GM12892 (cell line): ENCODE measurements at regions not wholly inside any gene's neighbourhood (a gene's known extent, or its start where the extent isn't known, plus 50 kb on each side); places are given as distances from the start of the nearest gene placed in this dataset.

Source experiments
- POLR2A ChIP-seq: IDR thresholded peaks from 2 replicates; pipeline ENCODE4 v1.6.1; 2011; ENCODE audit warnings: low read depth, low read length, control low read depth
- POLR2AphosphoS5 ChIP-seq: IDR thresholded peaks from 2 replicates; pipeline ENCODE4 v1.6.1; 2011; ENCODE audit warnings: low read depth, low read length, control low read depth
- TAF1 ChIP-seq: IDR thresholded peaks from 2 replicates; pipeline ENCODE4 v1.6.1; 2011; ENCODE audit warnings: low read depth, mild to moderate bottlenecking, control low read depth, low read length, borderline replicate concordance

DNA sequence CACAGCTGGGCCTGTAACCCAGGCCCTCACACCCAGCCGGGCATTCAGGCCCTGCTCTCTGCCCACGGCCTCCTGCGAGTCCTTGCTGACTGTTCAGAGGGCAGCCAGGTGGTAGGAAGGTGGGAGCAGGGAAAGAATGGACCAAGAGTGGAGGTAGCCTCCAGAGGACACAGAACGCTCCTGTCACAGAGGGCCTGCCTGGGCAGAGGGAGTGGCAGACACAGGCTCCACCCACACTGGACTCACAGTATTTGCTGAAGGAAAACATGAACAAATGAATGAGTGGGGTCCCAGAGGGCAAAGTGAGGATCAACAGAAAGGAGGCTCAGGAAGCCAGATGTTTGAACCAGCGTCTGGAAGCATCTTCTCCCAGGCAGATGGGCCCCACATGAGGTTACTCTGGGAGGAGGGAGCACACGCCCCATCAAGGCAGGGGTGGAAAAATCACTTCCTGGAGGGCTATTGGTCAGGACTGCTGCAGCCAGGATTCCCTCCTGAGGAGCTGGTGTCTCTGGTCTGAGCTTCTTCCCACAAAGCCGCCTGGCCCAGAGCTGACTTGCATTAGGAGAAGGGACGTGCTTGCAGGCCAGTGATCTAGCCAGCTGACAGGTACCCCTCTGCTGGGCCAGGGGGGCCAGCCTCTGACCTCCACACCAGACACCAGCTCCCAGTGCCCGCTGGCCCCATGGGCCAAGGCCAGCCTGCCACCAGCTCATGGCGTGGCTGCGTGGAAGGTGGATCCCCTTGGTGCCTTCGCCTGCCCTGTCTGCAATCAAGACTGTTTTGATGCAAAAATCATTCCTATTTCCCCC lies 84.0 kb downstream of the THAP12 start:
- no peak for TF ChIP-seq POLR2AphosphoS5
- TF ChIP-seq POLR2A, result no peak
- TF ChIP-seq TAF1, result no peak
